Chondrocyte (in vitro differentiated cells): ENCODE measurements at regions not wholly inside any gene's neighbourhood (a gene's known extent, or its start where the extent isn't known, plus 50 kb on each side); places are given as distances from the start of the nearest gene placed in this dataset.

Experiments
- DNase-seq: peaks from one replicate; pipeline ENCODE4 v3.0.0; 2021; ENCODE audit warnings: mixed read lengths, low spot score
- H3K27ac Mint-ChIP-seq: one replicate; pipeline ENCODE4 v1.8.0; 2021; ENCODE audit warnings: mild to moderate bottlenecking, moderate library complexity, mixed read lengths; ENCODE audit not compliant: unreplicated experiment
- H3K27me3 Mint-ChIP-seq: 2 replicates; pipeline ENCODE4 v1.8.0; 2021; ENCODE audit warnings: low read depth, mixed read lengths
- H3K36me3 Mint-ChIP-seq: 2 replicates; pipeline ENCODE4 v1.8.0; 2021; ENCODE audit warnings: low read depth, mixed read lengths
- H3K4me1 Mint-ChIP-seq: 2 replicates; pipeline ENCODE4 v1.8.0; 2021; ENCODE audit warnings: low read depth, mild to moderate bottlenecking, mixed read lengths
- H3K4me3 Mint-ChIP-seq: one replicate; pipeline ENCODE4 v1.8.0; 2021; ENCODE audit warnings: mild to moderate bottlenecking, moderate library complexity, mixed read lengths; ENCODE audit not compliant: unreplicated experiment
- H3K9me3 Mint-ChIP-seq: 2 replicates; pipeline ENCODE4 v1.8.0; 2021; ENCODE audit warnings: low read depth, mixed read lengths
- TF ChIP-seq, protein P1 (sequence below): fragments of 200-600 bp; sonication (generic); IDR thresholded peaks from 2 replicates; pipeline ENCODE4 v1.5.0; 2021; ENCODE audit warnings: antibody characterized with exemption, mild to moderate bottlenecking, moderate library complexity

DNA sequence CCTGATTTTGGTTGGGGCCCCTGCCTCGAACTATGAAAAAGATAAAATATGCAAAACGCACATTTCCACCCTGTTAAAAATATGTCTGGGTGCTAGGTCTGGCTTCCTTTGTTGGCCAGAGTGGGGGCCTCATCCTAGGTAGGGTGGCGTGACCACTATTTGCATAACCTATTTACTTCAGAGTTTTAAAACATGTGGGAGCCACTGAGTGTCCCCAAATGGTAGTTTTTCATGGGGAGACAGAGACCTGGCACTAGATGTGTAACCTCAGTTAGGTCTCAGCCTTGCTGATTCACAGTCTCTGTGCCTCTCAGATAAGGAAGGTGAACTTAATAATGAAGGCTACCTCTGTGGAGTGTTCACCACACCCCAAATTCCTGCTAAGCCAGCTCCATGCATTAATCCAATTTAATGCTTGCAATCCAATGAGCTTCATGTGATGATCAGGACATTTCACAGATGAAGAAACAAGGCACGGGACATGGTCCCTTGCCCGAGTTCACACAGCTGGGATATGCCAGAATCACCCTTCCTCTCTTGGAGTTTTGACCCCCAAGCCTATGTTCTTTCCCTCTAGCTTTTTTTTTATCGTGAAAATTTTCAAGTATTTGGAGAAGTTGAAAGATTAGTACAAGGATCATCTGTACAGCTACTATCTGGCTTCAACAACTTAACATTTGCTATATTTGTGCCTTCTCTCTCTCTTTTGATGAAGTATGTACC lies 103.4 kb downstream of the IRF8 start:
- peaks cover 39% of the 10 kb centered on the region for H3K27me3 Mint-ChIP-seq
- no peak overlapping the region for H3K27ac Mint-ChIP-seq
- H3K9me3 Mint-ChIP-seq, result no peaks in the 10 kb centered on the region
- TF ChIP-seq, protein P1, sequence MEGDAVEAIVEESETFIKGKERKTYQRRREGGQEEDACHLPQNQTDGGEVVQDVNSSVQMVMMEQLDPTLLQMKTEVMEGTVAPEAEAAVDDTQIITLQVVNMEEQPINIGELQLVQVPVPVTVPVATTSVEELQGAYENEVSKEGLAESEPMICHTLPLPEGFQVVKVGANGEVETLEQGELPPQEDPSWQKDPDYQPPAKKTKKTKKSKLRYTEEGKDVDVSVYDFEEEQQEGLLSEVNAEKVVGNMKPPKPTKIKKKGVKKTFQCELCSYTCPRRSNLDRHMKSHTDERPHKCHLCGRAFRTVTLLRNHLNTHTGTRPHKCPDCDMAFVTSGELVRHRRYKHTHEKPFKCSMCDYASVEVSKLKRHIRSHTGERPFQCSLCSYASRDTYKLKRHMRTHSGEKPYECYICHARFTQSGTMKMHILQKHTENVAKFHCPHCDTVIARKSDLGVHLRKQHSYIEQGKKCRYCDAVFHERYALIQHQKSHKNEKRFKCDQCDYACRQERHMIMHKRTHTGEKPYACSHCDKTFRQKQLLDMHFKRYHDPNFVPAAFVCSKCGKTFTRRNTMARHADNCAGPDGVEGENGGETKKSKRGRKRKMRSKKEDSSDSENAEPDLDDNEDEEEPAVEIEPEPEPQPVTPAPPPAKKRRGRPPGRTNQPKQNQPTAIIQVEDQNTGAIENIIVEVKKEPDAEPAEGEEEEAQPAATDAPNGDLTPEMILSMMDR, result no peak
- no peaks in the 10 kb centered on the region for H3K4me1 Mint-ChIP-seq
- H3K36me3 Mint-ChIP-seq, result no peaks in the 10 kb centered on the region
- no peak overlapping the region for H3K4me3 Mint-ChIP-seq
- DNase-seq, result no peak

DNA sequence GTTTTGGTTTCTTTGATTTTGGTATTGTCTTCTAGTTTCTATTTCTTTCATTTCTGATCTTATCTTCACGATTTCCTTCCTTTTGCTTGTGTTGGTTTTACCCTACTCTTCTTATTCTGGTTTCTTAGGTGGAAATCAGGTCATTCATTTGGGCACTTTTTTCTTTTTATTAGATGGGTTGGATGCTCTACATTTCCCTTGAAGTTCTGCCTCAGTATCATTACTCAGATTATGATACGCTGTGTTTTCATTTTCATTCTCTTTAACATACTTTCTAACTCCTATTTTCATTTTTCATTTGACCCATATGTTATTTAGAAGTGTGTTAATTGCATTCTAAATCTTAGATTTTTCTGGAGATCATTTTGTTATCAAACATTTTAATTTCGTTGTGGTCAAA lies 108.6 kb downstream of the IRF8 start:
- no peaks in the 10 kb centered on the region for H3K9me3 Mint-ChIP-seq
- TF ChIP-seq, protein P1, result no peak
- H3K36me3 Mint-ChIP-seq, result peaks cover 2% of the 10 kb centered on the region
- no peak for DNase-seq
- H3K27me3 Mint-ChIP-seq, result peaks cover 52% of the 10 kb centered on the region
- H3K27ac Mint-ChIP-seq, result no peak overlapping the region
- no peaks in the 10 kb centered on the region for H3K4me1 Mint-ChIP-seq
- no peak overlapping the region for H3K4me3 Mint-ChIP-seq

GRCh38 chr16:86010680-86011141 lies 111.7 kb downstream of the IRF8 start:
- Mint-ChIP-seq H3K27me3 (peaks cover 44% of the 10 kb centered on the region), H3K9me3 (peaks cover 7% of the 10 kb centered on the region), H3K4me3 (no peak overlapping the region), H3K36me3 (peaks cover 2% of the 10 kb centered on the region), H3K27ac (no peak overlapping the region), H3K4me1 (no peaks in the 10 kb centered on the region)
- peak; percentile 39 for DNase-seq
- TF ChIP-seq, protein P1, result no peak

GRCh38 chr16:86011532-86011931 lies 112.6 kb downstream of the IRF8 start:
- Mint-ChIP-seq H3K4me3 (no peak overlapping the region), H3K4me1 (no peaks in the 10 kb centered on the region), H3K27ac (no peak overlapping the region), H3K36me3 (peaks cover 2% of the 10 kb centered on the region), H3K9me3 (peaks cover 7% of the 10 kb centered on the region), H3K27me3 (peaks cover 41% of the 10 kb centered on the region)
- no peak for DNase-seq
- TF ChIP-seq, protein P1, result no peak

DNA sequence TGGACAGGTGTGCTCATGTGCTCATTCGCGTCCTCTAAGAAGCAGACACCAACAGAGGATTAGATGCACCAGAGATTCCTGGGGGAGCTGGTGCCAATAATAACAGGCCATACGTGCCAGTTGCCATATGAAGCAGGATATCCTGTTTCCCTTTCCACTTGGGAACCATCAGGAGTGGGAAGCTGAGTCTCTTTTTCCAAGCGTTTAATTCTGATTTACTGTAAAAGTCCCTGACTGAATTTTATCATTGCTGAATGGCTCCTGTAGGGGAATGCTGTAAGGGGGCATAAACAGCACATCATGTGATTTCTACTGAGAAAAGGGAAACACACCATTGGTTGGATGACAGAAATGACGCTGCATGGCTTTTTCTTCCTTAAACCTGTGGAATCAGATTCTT lies 113.3 kb downstream of the IRF8 start:
- peaks cover 2% of the 10 kb centered on the region for H3K36me3 Mint-ChIP-seq
- H3K4me1 Mint-ChIP-seq, result no peaks in the 10 kb centered on the region
- no peak overlapping the region for H3K4me3 Mint-ChIP-seq
- H3K27me3 Mint-ChIP-seq, result peaks cover 40% of the 10 kb centered on the region
- H3K27ac Mint-ChIP-seq, result no peak overlapping the region
- DNase-seq, result no peak
- TF ChIP-seq, protein P1, result no peak
- peaks cover 7% of the 10 kb centered on the region for H3K9me3 Mint-ChIP-seq
